Upper lobe of left lung (tissue), 4 donors: ENCODE measurements at regions not wholly inside any gene's neighbourhood (a gene's known extent, or its start where the extent isn't known, plus 50 kb on each side); places are given as distances from the start of the nearest gene placed in this dataset.

Experiments used
- POLR2A ChIP-seq, 4 donors: fragments of 450-650 bp; IDR thresholded peaks; one replicate each; pipeline ENCODE4 v1.5.1; 2016 to 2017; ENCODE audit warnings: antibody characterized with exemption in 4 of 4, mild to moderate bottlenecking in 2 of 4
- POLR2AphosphoS5 ChIP-seq, 2 donors: sonication (generic); formaldehyde crosslinking; IDR thresholded peaks; one replicate each; pipeline ENCODE4 v1.5.1; 2017; ENCODE audit warnings: antibody characterized with exemption in 2 of 2
- TF ChIP-seq, protein P1 (sequence below), 6 experiments: fragments of 450-650 bp in 4 of 6; fragments of 200-600 bp in 2 of 6; sonication (generic) in 2 of 6; IDR thresholded peaks; one replicate each; pipeline ENCODE4 v1.5.1; 2016 to 2019; ENCODE audit warnings: antibody characterized with exemption in 6 of 6

DNA sequence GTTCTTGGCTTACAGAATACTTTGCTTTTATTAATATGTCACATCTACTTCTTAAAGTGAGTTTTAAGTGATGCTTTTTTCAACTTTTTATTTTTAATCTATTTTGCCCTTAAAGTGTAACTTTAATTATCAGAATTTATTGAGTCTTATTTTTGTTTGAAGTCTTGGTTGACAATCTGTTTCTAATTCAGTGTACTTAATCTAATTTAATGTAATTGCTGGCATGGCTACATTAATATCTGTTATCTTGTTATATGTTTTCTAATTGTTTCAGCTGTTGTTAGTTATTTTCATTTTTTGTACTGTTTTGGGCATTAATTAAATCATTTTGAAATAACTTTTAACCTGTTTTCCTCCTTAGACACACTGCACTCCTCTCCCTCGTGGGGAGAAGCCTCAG is 558.7 kb upstream of the EYS start:
- TF ChIP-seq POLR2A (IDR thresholded peaks at IDR 0.05) (no peak), POLR2AphosphoS5 (IDR thresholded peaks at IDR 0.05) (no peak)
- TF ChIP-seq, protein P1, sequence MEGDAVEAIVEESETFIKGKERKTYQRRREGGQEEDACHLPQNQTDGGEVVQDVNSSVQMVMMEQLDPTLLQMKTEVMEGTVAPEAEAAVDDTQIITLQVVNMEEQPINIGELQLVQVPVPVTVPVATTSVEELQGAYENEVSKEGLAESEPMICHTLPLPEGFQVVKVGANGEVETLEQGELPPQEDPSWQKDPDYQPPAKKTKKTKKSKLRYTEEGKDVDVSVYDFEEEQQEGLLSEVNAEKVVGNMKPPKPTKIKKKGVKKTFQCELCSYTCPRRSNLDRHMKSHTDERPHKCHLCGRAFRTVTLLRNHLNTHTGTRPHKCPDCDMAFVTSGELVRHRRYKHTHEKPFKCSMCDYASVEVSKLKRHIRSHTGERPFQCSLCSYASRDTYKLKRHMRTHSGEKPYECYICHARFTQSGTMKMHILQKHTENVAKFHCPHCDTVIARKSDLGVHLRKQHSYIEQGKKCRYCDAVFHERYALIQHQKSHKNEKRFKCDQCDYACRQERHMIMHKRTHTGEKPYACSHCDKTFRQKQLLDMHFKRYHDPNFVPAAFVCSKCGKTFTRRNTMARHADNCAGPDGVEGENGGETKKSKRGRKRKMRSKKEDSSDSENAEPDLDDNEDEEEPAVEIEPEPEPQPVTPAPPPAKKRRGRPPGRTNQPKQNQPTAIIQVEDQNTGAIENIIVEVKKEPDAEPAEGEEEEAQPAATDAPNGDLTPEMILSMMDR (IDR thresholded peaks at IDR 0.05): no peak
